ENCODE measurements at regions not wholly inside any gene's neighbourhood (a gene's known extent, or its start where the extent isn't known, plus 50 kb on each side); places are given as distances from the start of the nearest gene placed in this dataset.

DNA sequence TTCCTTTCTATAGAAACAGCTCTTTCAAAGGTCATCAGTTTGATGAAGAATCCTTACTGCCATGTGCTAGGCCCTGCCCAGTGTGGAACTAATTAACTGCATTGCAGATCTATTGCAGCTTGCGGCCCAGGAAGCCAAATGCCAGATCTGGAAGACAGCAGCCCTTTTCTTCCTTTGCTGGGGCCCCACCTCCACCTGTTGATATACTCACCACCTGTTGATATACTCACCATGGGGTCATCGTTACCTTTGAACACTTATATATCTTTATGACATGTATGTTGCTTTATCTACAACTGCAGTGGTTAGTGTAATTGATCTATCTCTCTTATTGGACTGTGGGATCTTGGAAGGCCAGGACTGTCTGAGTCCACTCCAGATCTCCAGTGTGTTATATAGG is 292.5 kb downstream of the ATP23 start:
- BruUV-seq (replicated peaks) = no TSS peak
- H3K27ac ChIP-seq (ENCODE audit: low read length) = no peak overlapping the region
- intact Hi-C loops (cut with micrococcal nuclease; ENCODE audit: unreplicated experiment) = no loop called here
- ChIA-PET POLR2A (no interaction called here), CTCF (no interaction called here)
- H3K27me3 ChIP-seq (ENCODE audit: control insufficient read depth, insufficient read depth, low read length) = no peaks in the 10 kb centered on the region
- no peak overlapping the region for H3K4me3 ChIP-seq (ENCODE audit: low read depth in 2 of 2, low read length in 2 of 2)
- no peaks in the 10 kb centered on the region for H3K9me3 ChIP-seq (ENCODE audit: control insufficient read depth, insufficient read depth, low read depth, low read length)
- DNase-seq (ENCODE audit: low read depth, low spot score) (no peak), ATAC-seq (no peak)
- no peak for TF ChIP-seq SIN3A (IDR thresholded peaks at IDR 0.05; ENCODE audit: borderline replicate concordance, insufficient read depth, low read depth, low read length)
- no peak for TF ChIP-seq POLR2AphosphoS5 (IDR thresholded peaks at IDR 0.05; ENCODE audit: low read depth, low read length)
- TF ChIP-seq, protein P1, sequence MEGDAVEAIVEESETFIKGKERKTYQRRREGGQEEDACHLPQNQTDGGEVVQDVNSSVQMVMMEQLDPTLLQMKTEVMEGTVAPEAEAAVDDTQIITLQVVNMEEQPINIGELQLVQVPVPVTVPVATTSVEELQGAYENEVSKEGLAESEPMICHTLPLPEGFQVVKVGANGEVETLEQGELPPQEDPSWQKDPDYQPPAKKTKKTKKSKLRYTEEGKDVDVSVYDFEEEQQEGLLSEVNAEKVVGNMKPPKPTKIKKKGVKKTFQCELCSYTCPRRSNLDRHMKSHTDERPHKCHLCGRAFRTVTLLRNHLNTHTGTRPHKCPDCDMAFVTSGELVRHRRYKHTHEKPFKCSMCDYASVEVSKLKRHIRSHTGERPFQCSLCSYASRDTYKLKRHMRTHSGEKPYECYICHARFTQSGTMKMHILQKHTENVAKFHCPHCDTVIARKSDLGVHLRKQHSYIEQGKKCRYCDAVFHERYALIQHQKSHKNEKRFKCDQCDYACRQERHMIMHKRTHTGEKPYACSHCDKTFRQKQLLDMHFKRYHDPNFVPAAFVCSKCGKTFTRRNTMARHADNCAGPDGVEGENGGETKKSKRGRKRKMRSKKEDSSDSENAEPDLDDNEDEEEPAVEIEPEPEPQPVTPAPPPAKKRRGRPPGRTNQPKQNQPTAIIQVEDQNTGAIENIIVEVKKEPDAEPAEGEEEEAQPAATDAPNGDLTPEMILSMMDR (IDR thresholded peaks at IDR 0.05) = no peak
- TF ChIP-seq, protein P2, sequence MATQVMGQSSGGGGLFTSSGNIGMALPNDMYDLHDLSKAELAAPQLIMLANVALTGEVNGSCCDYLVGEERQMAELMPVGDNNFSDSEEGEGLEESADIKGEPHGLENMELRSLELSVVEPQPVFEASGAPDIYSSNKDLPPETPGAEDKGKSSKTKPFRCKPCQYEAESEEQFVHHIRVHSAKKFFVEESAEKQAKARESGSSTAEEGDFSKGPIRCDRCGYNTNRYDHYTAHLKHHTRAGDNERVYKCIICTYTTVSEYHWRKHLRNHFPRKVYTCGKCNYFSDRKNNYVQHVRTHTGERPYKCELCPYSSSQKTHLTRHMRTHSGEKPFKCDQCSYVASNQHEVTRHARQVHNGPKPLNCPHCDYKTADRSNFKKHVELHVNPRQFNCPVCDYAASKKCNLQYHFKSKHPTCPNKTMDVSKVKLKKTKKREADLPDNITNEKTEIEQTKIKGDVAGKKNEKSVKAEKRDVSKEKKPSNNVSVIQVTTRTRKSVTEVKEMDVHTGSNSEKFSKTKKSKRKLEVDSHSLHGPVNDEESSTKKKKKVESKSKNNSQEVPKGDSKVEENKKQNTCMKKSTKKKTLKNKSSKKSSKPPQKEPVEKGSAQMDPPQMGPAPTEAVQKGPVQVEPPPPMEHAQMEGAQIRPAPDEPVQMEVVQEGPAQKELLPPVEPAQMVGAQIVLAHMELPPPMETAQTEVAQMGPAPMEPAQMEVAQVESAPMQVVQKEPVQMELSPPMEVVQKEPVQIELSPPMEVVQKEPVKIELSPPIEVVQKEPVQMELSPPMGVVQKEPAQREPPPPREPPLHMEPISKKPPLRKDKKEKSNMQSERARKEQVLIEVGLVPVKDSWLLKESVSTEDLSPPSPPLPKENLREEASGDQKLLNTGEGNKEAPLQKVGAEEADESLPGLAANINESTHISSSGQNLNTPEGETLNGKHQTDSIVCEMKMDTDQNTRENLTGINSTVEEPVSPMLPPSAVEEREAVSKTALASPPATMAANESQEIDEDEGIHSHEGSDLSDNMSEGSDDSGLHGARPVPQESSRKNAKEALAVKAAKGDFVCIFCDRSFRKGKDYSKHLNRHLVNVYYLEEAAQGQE (IDR thresholded peaks at IDR 0.05; ENCODE audit: insufficient read depth in 1 of 2, low read depth in 2 of 2, low read length in 1 of 2) = no peak
- TF ChIP-seq TCF7L2 (IDR thresholded peaks at IDR 0.05; ENCODE audit: low read depth, low read length) = no peak
- in situ Hi-C loops (cut with HindIII; ENCODE audit: low pct_unique_long_range_greater_than_20kb, low sequenced_read_pairs) = no loop called here
- no peaks in the 10 kb centered on the region for H3K36me3 ChIP-seq (ENCODE audit: control insufficient read depth, insufficient read depth, low read length)
- no peaks in the 10 kb centered on the region for H3K4me1 ChIP-seq (ENCODE audit: control insufficient read depth, insufficient read depth, low read length)

DNA sequence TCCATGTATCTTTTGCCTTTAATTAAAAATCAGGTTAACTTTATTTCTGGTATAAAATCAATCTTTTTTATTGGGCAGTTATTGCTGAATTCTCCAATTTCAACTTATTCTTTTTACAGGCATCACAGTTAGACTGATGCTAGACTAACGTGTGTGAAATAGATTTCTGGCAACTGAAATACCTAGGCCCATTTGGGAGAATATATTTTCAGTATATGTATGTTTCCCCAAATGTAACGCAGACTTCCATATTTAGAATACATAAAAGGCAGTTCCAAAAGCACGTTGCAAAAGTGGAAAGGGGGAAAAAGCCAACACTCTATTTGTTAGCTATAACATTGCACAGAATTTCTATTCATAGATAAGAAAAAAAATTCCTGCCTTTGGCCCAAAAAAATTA is 297.0 kb downstream of the ATP23 start:
- in situ Hi-C loops (cut with HindIII; ENCODE audit: low pct_unique_long_range_greater_than_20kb, low sequenced_read_pairs) = no loop called here
- Histone ChIP-seq H3K27me3 (ENCODE audit: control insufficient read depth, insufficient read depth, low read length) (no peaks in the 10 kb centered on the region), H3K9me3 (ENCODE audit: control insufficient read depth, insufficient read depth, low read depth, low read length) (no peaks in the 10 kb centered on the region), H3K4me1 (ENCODE audit: control insufficient read depth, insufficient read depth, low read length) (no peaks in the 10 kb centered on the region), H3K4me3 (ENCODE audit: low read depth in 2 of 2, low read length in 2 of 2) (no peak overlapping the region), H3K36me3 (ENCODE audit: control insufficient read depth, insufficient read depth, low read length) (no peaks in the 10 kb centered on the region), H3K27ac (ENCODE audit: low read length) (no peak overlapping the region)
- TF ChIP-seq TCF7L2 (IDR thresholded peaks at IDR 0.05; ENCODE audit: low read depth, low read length) = no peak
- TF ChIP-seq, protein P1 (IDR thresholded peaks at IDR 0.05) = no peak
- TF ChIP-seq, protein P2 (IDR thresholded peaks at IDR 0.05; ENCODE audit: insufficient read depth in 1 of 2, low read depth in 2 of 2, low read length in 1 of 2) = no peak
- TF ChIP-seq POLR2AphosphoS5 (IDR thresholded peaks at IDR 0.05; ENCODE audit: low read depth, low read length) = no peak
- no peak for TF ChIP-seq SIN3A (IDR thresholded peaks at IDR 0.05; ENCODE audit: borderline replicate concordance, insufficient read depth, low read depth, low read length)
- BruUV-seq (replicated peaks) = no TSS peak
- ChIA-PET POLR2A (no interaction called here), CTCF (no interaction called here)
- DNase-seq (ENCODE audit: low read depth, low spot score) = no peak
- intact Hi-C loops (cut with micrococcal nuclease; ENCODE audit: unreplicated experiment) = no loop called here
- no peak for ATAC-seq

Measured in Panc1 (cell line).